ENCODE measurements at regions not wholly inside any gene's neighbourhood (a gene's known extent, or its start where the extent isn't known, plus 50 kb on each side); places are given as distances from the start of the nearest gene placed in this dataset.

GRCh38 chr4:32789026-32789608 is 2068.9 kb downstream of the PCDH7 start:
- no peak for DNase-seq (ENCODE audit: low spot score)

DNA sequence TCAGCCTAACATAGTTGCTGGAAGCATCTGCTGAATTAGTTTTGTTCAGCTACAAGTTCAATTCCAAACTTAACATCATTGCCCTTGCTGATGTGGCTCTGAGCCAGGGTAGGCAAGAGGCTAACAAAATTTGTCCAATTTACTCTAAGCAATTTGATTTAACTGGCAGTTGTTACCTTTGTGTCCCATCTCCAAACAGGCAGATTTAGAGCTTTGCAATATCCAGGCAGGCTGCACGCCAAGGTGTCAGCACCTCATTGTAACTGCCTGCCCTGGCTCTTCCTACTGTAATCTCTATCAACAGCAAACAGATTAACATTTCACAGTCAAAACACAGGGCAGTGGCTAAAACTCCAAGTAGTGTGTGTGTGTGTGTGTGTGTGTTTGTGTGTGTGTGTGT is 2070.6 kb downstream of the PCDH7 start:
- no peak for DNase-seq (ENCODE audit: low spot score)

DNA sequence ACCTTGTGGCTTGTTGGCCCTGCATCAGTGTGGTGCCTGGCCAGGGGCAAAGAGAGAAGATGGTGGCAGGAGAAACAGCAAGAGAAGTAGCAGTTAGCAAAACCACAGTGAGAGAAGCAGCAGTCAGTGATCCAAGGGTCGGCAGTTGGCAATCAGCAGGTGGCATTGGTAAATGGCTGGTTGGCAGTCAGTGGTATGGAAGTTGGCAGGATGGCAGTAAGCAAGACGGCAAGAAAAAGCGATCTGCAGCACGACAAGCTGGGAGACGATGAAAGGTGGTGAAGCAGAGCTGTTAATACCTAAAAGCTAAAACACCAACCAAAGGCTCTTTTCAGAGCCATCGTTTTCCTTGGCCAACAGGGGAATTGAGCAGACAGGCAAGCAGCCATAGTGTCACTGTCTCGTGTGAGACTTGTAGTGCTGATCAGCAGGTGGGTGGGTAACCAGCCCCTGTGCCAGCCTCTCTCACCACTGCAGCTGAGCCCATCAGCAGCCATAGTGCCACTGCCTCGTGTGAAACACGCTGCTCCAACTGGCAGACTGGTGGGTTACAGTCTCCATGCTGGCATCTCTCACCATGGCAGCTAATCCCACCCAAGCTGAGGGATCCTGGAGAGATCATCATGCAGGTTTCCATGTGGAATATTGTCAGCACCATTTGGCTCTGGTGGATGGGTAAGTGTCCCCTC is 2078.4 kb downstream of the PCDH7 start:
- DNase-seq (ENCODE audit: low spot score) = no peak

GRCh38 chr4:32824336-32824735 is 2104.2 kb downstream of the PCDH7 start:
- peak; percentile 25 for DNase-seq (ENCODE audit: low spot score)

GRCh38 chr4:32826169-32826568 is 2106.0 kb downstream of the PCDH7 start:
- no peak for DNase-seq (ENCODE audit: low spot score)

GRCh38 chr4:32830160-32830559 is 2110.0 kb downstream of the PCDH7 start:
- no peak for DNase-seq (ENCODE audit: low spot score)

DNA sequence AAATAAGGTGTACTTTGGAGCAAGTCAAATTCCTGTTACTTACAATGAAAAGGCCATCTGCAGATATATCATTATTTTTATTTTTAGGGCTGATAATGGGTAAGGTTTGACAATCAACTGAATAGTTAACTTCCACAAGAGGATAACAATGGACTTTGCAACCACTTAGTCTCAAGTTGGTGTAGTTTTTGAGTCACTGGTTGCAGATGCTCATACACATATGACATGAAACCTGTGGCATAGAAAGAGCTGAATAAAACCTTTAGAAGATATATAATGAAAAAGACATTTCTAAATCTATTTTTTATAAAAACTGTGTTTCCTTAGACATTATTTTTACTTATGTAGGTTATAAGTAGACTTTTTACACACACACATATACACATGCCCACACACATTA is 2110.9 kb downstream of the PCDH7 start:
- DNase-seq (ENCODE audit: low spot score) = no peak

GRCh38 chr4:32840461-32841189 is 2120.5 kb downstream of the PCDH7 start:
- no peak for DNase-seq (ENCODE audit: low spot score)

DNA sequence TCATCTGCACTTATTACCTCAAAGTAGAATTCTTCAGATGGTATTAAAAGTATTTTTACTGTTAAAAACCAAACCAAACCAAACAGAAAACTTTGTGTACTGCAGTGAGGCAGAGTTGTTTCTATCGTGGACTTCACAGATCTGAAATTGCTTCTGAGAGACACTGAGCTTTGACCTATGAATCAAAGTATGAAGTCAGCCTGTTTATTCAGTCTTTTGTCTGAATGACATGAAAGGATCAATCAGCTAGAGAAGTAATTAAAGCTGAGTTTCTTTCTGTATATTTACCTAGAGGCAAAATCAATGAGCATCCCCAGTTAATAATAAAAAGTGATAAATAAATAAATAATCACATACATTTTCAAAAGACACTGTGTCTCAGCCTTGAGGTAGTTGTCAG is 2121.0 kb downstream of the PCDH7 start:
- DNase-seq (ENCODE audit: low spot score) = no peak

DNA sequence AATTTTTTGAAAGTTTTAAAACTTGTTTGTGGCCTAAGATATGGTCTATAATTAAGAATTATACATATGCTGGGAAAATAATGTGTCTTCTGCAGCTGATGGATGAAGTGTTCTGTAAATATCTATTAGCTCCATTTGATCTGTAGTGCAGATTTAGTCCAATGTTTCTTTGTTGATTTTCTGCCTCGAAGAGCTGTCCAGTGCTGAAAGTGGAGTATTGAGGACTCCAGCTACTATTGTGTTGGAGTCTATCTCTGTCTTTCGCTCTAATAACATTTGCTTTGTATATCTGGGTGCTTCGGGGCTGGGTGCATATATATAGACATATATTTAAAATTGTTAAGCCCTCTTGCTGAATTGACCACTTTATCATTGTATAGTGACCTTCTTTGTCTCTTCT is 2127.3 kb downstream of the PCDH7 start:
- peak; percentile 9 for DNase-seq (ENCODE audit: low spot score)

GRCh38 chr4:32855622-32856021 is 2135.5 kb downstream of the PCDH7 start:
- DNase-seq (ENCODE audit: low spot score) = no peak

- DNase-seq (ENCODE audit: low spot score) = no peak
Measured at GRCh38 chr4:32858361-32858760, 2138.2 kb downstream of the PCDH7 start.

DNA sequence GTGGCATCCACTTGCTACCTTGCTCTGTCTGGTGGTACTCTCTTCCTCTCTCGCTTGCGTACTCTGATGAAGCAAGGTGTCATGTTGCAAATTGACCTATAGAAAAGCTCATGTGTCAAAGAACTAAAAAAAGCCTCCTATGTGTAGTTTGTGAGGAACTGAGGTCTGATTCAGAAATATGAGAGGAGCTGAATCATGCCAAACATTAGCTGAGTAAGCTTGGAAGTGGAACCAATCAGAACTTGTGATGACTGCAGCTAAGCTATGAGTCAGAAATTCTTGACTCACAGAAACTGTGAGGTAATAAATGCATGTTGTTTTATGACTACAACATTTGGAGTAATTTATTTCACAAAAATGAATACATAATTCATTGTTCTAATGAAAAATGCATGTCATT is 2138.8 kb downstream of the PCDH7 start:
- DNase-seq (ENCODE audit: low spot score) = no peak

DNA sequence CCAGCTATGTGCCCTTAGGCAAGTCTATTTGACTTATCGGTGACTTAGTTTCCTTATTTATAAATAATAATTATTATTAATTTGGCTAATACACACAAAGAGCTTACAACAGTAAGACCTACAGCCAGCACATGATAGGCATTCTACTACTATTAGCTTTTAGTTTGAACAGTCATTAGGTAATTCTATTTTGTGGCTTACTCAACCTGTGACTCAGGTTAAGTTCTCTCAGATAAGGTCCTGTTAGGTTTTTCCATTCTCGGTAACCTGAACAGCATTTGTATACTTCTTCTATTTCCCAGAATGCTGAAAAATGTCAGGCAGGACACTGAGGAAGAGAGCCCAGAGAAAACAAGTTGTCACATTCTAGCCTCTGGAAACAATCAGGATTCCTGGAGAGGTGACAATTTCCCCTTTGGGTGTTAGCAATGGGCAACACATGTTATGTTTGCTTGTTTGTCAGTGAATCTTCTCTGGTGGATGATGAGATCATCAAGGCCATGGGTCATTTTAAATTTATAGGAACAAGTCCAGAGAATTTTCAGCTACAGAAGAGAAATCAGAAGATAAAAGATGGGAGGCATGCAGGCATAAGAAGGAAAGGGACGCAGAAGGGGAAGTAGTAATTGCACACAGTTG is 2144.7 kb downstream of the PCDH7 start:
- DNase-seq (ENCODE audit: low spot score) = no peak

- no peak for DNase-seq (ENCODE audit: low spot score)
Measured at GRCh38 chr4:32876546-32876945, 2156.4 kb downstream of the PCDH7 start.

DNA sequence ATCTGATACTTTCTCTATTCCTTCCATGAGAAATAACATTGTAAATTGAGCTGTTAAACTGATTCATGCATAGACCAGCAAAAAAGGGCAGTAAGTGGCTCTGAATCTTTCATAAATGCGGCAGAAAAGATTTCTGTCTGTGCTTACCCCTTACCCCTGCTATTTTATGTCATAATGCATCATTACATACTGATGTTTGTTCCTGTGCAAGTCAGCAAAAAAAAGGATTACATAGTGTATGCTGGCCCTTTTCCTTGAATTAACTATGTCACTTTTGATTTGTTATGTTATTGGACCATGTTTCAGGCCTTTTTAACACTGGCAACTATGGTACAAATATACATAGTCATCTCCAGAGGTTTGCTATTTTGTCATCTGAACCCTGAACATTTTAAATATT is 2159.7 kb downstream of the PCDH7 start:
- no peak for DNase-seq (ENCODE audit: low spot score)

GRCh38 chr4:32884198-32884597 is 2164.0 kb downstream of the PCDH7 start:
- no peak for DNase-seq (ENCODE audit: low spot score)

GRCh38 chr4:32890398-32890797 is 2170.2 kb downstream of the PCDH7 start:
- DNase-seq (ENCODE audit: low spot score) = no peak

DNA sequence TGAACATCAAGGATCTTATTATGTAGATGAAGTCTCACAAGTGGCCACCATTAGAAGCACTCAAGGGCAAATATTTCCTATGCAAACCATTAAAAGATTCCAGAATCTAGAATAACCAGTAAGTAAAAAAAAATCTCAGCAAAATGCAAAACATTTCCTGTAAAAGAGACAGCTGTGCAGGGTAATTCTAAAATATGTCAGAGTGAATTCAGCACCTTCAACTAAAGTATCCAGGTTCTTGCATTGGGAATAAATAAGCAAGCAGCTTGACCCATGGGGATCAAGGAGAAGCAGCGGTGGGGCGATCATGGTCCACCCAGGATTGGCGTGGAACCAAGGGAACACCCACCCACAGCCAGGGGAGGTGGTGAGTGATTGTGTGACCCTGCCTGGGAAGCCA is 2188.9 kb downstream of the PCDH7 start:
- no peak for DNase-seq (ENCODE audit: low spot score)

DNA sequence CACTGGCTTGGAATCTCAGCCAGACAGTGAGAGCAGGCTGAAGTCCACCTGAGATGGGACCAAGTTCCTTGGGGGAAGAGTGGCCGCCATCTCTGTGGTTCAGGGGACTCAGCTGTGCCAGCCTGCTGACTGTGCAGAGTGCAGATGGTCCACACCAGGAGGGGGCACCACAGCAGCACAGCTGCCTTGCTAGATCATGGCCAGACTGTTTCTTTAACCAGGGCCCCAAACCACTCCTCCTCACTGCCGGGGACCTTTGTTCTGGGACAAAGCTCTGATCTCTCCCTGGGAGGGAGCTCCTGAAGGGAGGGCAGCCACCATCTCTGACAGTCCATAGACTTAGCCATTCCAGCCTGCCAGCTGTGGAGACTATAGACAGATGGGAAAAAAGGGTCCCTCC is 2189.6 kb downstream of the PCDH7 start:
- DNase-seq (ENCODE audit: low spot score) = no peak

- no peak for DNase-seq (ENCODE audit: low spot score)
Measured at GRCh38 chr4:32917586-32917985, 2197.4 kb downstream of the PCDH7 start.
